ENCODE measurements at regions not wholly inside any gene's neighbourhood (a gene's known extent, or its start where the extent isn't known, plus 50 kb on each side); places are given as distances from the start of the nearest gene placed in this dataset.

- no peak for TF ChIP-seq ELF4 (CRISPR knock-in tag; IDR thresholded peaks at IDR 0.05; ENCODE audit: low read depth)
- no peak for TF ChIP-seq CTCF (IDR thresholded peaks at IDR 0.05)
- no peak for TF ChIP-seq ATF6 (CRISPR knock-in tag; IDR thresholded peaks at IDR 0.05)
- TF ChIP-seq TEAD1 (CRISPR knock-in tag; IDR thresholded peaks at IDR 0.05) = no peak
- no peak for TF ChIP-seq NR1H2 (CRISPR knock-in tag; IDR thresholded peaks at IDR 0.05)
Observed at GRCh38 chr11:37948258-37948657, 1350.2 kb upstream of the RAG2 start.

All from WTC11 (cell line).